ENCODE measurements at regions not wholly inside any gene's neighbourhood (a gene's known extent, or its start where the extent isn't known, plus 50 kb on each side); places are given as distances from the start of the nearest gene placed in this dataset.
A peak's percentile ranks its signal among the peaks of the same experiment; 100 is the strongest.

DNA sequence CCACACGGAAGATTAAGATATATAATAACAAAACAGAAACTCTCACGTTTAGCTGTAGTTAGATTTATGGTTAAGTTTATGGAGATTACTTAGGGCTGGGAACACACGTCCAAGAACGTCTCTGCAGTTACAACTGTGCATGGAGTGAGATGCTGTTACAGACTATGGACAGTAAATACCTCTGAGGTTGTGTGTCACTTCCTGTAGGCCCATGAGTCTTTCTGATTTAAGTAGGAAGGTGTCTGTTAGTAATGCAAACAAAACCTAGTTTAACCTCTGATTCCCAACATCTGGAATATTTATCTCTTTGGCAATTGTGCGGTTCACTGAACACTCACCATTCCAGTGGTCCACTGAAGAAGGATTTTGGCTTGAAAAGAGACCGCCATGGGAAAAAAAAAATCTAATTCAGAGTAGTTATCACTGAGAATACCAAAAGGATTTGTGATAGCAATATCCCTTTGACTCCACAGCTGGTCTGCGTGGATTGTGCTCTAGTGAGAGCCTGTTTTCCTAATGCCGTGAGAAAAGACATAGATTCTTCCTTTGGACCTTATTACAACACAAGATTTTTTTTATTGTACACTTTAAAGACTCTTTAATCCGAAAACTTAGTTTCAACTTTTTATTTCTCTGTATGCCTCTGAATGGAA, 478.2 kb upstream of the CITED2 start:
- no peak overlapping the region for H3K4me3 ChIP-seq (ENCODE audit: severe bottlenecking)
- no peak overlapping the region for H3K27ac ChIP-seq (ENCODE audit: poor library complexity, severe bottlenecking)
- no peak for DNase-seq (ENCODE audit: low spot score)

DNA sequence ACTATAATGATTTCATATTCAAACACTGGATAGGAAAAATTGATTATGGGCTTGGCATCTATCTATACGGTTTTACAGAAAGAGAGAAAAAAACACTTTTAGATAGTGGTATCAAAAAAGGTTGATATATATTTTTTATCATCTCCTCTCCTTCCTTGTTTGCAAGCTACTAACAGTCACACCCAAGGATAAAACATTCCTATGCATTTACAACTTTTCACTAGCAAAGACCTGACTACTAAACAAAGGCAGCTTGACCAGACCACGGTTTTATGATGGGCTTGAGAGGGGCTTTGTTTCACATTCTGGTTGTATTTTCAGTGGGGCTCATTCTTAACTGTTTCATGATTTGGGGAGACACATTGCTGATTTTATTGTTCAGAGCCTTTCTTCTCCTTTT, 477.6 kb upstream of the CITED2 start:
- Histone ChIP-seq H3K9me3 (ENCODE audit: severe bottlenecking) (no peaks in the 10 kb centered on the region), H3K27ac (ENCODE audit: poor library complexity, severe bottlenecking) (no peak overlapping the region), H3K4me3 (ENCODE audit: severe bottlenecking) (no peak overlapping the region), H3K4me1 (ENCODE audit: insufficient read depth, poor library complexity, severe bottlenecking) (no peaks in the 10 kb centered on the region), H3K27me3 (ENCODE audit: insufficient read depth, poor library complexity, severe bottlenecking) (no peaks in the 10 kb centered on the region), H3K36me3 (ENCODE audit: low read depth) (no peaks in the 10 kb centered on the region)
- ATAC-seq (ENCODE audit: low read depth) = no peak
- TF ChIP-seq, protein P1, sequence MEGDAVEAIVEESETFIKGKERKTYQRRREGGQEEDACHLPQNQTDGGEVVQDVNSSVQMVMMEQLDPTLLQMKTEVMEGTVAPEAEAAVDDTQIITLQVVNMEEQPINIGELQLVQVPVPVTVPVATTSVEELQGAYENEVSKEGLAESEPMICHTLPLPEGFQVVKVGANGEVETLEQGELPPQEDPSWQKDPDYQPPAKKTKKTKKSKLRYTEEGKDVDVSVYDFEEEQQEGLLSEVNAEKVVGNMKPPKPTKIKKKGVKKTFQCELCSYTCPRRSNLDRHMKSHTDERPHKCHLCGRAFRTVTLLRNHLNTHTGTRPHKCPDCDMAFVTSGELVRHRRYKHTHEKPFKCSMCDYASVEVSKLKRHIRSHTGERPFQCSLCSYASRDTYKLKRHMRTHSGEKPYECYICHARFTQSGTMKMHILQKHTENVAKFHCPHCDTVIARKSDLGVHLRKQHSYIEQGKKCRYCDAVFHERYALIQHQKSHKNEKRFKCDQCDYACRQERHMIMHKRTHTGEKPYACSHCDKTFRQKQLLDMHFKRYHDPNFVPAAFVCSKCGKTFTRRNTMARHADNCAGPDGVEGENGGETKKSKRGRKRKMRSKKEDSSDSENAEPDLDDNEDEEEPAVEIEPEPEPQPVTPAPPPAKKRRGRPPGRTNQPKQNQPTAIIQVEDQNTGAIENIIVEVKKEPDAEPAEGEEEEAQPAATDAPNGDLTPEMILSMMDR (IDR thresholded peaks at IDR 0.05; ENCODE audit: poor library complexity, severe bottlenecking) = no peak
- no peak for DNase-seq (ENCODE audit: low spot score)

More for the DNA sequence above, 478.2 kb upstream of the CITED2 start:
- Histone ChIP-seq H3K36me3 (ENCODE audit: low read depth) (no peaks in the 10 kb centered on the region), H3K4me1 (ENCODE audit: insufficient read depth, poor library complexity, severe bottlenecking) (no peaks in the 10 kb centered on the region), H3K9me3 (ENCODE audit: severe bottlenecking) (no peaks in the 10 kb centered on the region), H3K27me3 (ENCODE audit: insufficient read depth, poor library complexity, severe bottlenecking) (no peaks in the 10 kb centered on the region)
- peak; percentile 64; the same call in 2 of the 3 replicates for ATAC-seq (ENCODE audit: low read depth)
- TF ChIP-seq, protein P1 (IDR thresholded peaks at IDR 0.05; ENCODE audit: poor library complexity, severe bottlenecking) = no peak

DNA sequence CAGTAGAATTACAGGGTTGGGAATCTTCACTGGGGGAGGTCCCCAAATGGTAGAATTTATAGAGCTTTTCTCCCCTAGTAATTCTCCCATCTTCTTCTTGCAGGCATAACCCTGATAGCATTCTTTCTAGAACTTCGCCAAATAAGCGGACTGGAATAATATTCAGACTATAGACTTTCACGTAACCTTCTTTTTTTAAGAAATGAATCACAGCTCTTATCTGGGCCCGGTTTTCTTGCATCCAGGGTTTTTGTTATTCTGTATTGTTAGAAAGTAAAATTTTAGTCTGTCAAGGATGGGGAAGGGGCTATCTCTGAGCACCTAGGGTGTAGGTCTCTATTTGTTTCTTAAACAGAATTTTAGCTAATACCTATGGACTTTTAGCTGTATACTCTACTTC, 476.8 kb upstream of the CITED2 start:
- Histone ChIP-seq H3K4me1 (ENCODE audit: insufficient read depth, poor library complexity, severe bottlenecking) (no peaks in the 10 kb centered on the region), H3K9me3 (ENCODE audit: severe bottlenecking) (no peaks in the 10 kb centered on the region), H3K4me3 (ENCODE audit: severe bottlenecking) (no peak overlapping the region), H3K27me3 (ENCODE audit: insufficient read depth, poor library complexity, severe bottlenecking) (no peaks in the 10 kb centered on the region), H3K36me3 (ENCODE audit: low read depth) (no peaks in the 10 kb centered on the region), H3K27ac (ENCODE audit: poor library complexity, severe bottlenecking) (no peak overlapping the region)
- ATAC-seq (ENCODE audit: low read depth) (no peak), DNase-seq (ENCODE audit: low spot score) (no peak)
- TF ChIP-seq, protein P1 (IDR thresholded peaks at IDR 0.05; ENCODE audit: poor library complexity, severe bottlenecking) = no peak

DNA sequence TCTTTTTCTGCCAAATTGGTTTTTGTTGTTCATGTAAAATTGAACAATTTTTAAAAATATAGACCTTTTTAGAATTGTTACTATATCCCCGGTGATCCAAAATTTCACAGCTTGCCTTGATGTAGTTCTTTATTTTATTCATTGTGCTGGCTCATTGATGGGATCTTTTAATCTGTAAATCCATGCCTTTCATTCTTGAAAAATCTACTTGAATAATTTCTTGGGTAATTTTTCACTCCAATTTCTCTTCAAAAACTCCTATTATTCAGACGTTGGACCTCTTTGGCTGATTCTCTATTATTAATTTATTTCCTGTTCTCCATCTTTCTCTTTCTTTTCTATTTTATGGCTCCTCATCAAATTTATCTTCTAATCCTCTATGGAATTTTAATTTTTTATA, 476.1 kb upstream of the CITED2 start:
- H3K27ac ChIP-seq (ENCODE audit: poor library complexity, severe bottlenecking) = no peak overlapping the region

DNA sequence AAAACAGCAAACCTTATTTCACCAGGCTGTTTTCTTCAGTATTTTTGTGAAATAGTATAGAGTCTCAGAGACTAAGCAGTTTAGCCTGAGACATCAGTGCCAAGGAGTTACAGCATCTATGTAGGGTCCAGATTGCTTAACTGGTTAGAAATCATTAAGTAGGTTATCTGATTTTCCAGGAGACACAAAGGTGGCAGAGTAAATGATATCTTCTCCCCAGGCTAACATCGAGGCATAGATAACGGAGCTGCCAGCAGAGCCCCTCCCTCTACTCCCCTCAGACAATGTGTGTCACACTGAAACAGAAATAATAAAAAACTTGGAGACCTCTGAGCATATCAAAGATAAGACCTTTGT, 473.0 kb upstream of the CITED2 start:
- ATAC-seq (ENCODE audit: low read depth) = no peak
- no peak overlapping the region for H3K4me3 ChIP-seq (ENCODE audit: severe bottlenecking)
- H3K4me1 ChIP-seq (ENCODE audit: insufficient read depth, poor library complexity, severe bottlenecking) = no peaks in the 10 kb centered on the region
- TF ChIP-seq, protein P1 (IDR thresholded peaks at IDR 0.05; ENCODE audit: poor library complexity, severe bottlenecking) = no peak
- no peaks in the 10 kb centered on the region for H3K27me3 ChIP-seq (ENCODE audit: insufficient read depth, poor library complexity, severe bottlenecking)
- no peak for DNase-seq (ENCODE audit: low spot score)
- H3K9me3 ChIP-seq (ENCODE audit: severe bottlenecking) = no peaks in the 10 kb centered on the region
- no peak overlapping the region for H3K27ac ChIP-seq (ENCODE audit: poor library complexity, severe bottlenecking)
- H3K36me3 ChIP-seq (ENCODE audit: low read depth) = no peaks in the 10 kb centered on the region

More for the DNA sequence above, 476.1 kb upstream of the CITED2 start:
- Histone ChIP-seq H3K9me3 (ENCODE audit: severe bottlenecking) (no peaks in the 10 kb centered on the region), H3K36me3 (ENCODE audit: low read depth) (no peaks in the 10 kb centered on the region), H3K4me1 (ENCODE audit: insufficient read depth, poor library complexity, severe bottlenecking) (no peaks in the 10 kb centered on the region), H3K27me3 (ENCODE audit: insufficient read depth, poor library complexity, severe bottlenecking) (no peaks in the 10 kb centered on the region), H3K4me3 (ENCODE audit: severe bottlenecking) (no peak overlapping the region)
- DNase-seq (ENCODE audit: low spot score) = no peak
- no peak for ATAC-seq (ENCODE audit: low read depth)
- TF ChIP-seq, protein P1 (IDR thresholded peaks at IDR 0.05; ENCODE audit: poor library complexity, severe bottlenecking) = no peak

Data from RWPE2 (cell line).